ENCODE measurements at regions not wholly inside any gene's neighbourhood (a gene's known extent, or its start where the extent isn't known, plus 50 kb on each side); places are given as distances from the start of the nearest gene placed in this dataset.

DNA sequence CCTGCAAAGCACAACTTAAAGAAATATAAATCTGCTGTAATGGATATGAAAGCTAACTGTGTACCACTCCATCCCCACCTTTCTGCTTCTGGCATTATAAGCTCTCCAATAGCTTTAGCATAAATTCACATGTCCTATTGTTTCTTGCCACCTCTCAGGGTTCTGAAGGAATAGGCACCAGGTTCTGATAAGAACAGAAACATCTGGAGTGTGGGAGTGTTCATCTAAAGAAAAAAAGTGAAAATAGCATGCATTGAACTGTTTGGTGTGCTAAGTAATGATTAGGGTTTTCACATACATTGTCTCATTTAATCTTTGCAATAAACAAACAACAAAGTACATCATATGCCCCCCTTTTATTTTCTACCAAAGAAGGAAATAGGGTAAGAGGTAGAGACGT is 72.3 kb downstream of the FAM76B start:
- no peak for DNase-seq
- Mint-ChIP-seq H3K9me3 (no peaks in the 10 kb centered on the region), H3K4me1 (peaks cover 7 to 13% of the 10 kb centered on the region in 2 donors), H3K36me3 (no peaks in the 10 kb centered on the region), H3K27me3 (ENCODE audit: low read depth in 3 of 3) (peaks cover 0 to 3% (median 3%) of the 10 kb centered on the region in 3 donors), H3K27ac (no peak overlapping the region), H3K4me3 (no peak overlapping the region)

DNA sequence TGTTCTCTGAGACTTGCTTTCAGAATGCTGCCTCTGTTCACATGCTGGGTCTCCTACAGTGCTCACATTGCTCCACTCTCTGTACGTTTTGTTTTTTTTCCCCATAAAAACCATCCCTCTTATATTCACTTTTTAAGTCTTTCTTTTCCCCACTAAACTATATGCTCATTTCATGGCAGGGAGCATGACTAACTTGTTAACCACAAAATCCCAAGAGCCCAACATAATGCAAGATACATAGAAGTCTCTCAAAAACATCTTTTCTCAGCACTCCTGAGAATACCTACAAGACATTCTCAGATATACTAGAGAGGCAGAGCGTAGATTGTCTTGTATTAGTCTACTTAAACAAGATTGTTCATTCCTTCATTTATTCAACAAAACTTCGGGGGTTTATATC is 73.3 kb downstream of the FAM76B start:
- H3K4me3 Mint-ChIP-seq = no peak overlapping the region
- H3K27me3 Mint-ChIP-seq (ENCODE audit: low read depth in 3 of 3) = peaks cover 0 to 3% (median 3%) of the 10 kb centered on the region in 3 donors
- no peaks in the 10 kb centered on the region for H3K36me3 Mint-ChIP-seq
- no peaks in the 10 kb centered on the region for H3K9me3 Mint-ChIP-seq
- H3K27ac Mint-ChIP-seq = no peak overlapping the region
- peaks cover 7 to 13% of the 10 kb centered on the region in 2 donors for H3K4me1 Mint-ChIP-seq
- no peak for DNase-seq

DNA sequence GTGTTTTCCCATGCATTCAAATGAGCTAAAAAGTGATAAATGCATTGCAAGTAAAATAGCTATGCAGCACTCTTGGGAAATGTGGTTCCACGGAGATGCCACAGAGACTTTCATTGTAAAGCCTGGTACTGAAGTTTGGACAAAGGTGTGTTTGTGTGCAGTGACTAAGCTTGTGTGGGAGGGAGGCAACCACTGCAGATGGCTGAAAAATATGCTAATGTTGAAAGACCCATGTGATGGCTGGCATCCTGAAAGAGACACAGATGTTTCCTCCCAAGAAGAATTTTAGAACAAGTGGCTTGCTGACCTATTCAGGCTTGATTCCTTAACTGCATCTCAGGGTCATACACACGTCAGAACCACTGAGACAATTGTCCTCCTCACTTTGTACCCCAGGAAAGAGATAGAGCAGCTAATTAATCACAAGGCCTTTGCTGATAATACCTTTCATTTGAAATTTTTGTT is 73.8 kb downstream of the FAM76B start:
- Mint-ChIP-seq H3K4me3 (no peak overlapping the region), H3K4me1 (peaks cover 7 to 13% of the 10 kb centered on the region in 2 donors), H3K36me3 (no peaks in the 10 kb centered on the region), H3K27me3 (ENCODE audit: low read depth in 3 of 3) (peaks cover 0 to 3% (median 3%) of the 10 kb centered on the region in 3 donors), H3K9me3 (no peaks in the 10 kb centered on the region), H3K27ac (no peak overlapping the region)
- DNase-seq = no peak

DNA sequence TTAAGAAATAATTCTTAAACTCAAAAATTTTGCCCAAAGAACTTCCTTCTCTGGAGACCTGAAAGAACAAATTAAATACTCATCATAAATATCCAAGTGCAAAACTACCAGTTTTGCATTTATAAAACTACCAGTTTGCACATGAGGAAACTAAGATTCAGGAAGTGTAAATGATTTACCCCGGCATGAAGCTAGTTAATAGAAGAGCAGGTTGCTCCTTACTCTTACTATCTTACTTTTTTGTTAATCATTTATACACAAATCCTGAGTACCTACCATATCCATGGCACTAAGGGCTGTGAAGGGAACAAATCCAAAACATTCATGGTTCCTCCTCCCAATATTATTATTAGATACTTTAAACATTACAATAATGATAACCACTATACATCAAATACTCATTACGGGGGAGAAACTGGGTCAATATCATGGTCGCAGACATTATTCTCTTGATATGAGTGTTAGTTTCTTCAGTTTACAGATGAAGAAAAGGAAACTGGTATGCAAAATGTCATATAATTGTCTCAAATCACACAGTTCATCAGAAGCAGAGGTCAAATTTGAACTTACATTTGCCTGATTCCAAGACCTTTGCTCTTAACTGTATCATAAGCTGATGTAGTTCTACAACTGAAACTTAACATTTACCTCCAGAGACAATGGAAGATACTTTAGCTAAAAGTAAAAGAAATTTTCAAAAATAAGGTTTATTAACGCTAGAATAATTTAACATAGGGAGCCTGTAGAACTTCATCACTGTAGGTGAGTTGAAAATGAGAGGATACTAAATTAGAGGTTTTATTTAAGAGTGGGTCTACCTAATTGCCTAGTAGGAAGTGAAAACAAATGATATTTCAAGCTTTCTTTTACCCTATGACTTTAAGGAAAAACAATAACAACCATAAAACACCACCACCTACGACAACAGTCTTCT is 74.5 kb downstream of the FAM76B start:
- Mint-ChIP-seq H3K9me3 (no peaks in the 10 kb centered on the region), H3K27ac (no peak overlapping the region), H3K27me3 (ENCODE audit: low read depth in 3 of 3) (peaks cover 0 to 3% (median 3%) of the 10 kb centered on the region in 3 donors), H3K4me3 (no peak overlapping the region), H3K36me3 (no peaks in the 10 kb centered on the region), H3K4me1 (peaks cover 3 to 7% of the 10 kb centered on the region in 2 donors)
- no peak for DNase-seq

DNA sequence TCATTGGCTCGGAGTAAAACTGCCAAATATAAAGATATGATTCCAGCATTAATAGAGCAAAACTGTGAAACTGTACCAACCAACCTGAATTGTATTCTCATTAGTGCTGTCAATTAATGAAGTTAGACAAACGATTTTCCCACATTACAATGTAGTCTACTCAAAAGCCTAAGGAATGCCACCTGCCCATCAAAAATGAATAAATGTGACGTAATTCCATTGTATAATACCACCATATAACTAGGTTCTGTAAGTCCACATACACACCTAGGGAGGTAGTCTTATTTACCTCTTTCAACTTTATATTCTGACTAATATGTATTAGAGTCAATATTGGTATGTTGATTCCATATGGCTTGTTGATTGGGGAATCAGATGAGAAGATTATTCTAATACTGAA is 76.2 kb downstream of the FAM76B start:
- Mint-ChIP-seq H3K36me3 (no peaks in the 10 kb centered on the region), H3K4me3 (no peak overlapping the region), H3K4me1 (no peaks in the 10 kb centered on the region), H3K27ac (no peak overlapping the region), H3K9me3 (no peaks in the 10 kb centered on the region), H3K27me3 (ENCODE audit: low read depth in 3 of 3) (peaks cover 0 to 2% (median 2%) of the 10 kb centered on the region in 3 donors)
- no peak for DNase-seq

DNA sequence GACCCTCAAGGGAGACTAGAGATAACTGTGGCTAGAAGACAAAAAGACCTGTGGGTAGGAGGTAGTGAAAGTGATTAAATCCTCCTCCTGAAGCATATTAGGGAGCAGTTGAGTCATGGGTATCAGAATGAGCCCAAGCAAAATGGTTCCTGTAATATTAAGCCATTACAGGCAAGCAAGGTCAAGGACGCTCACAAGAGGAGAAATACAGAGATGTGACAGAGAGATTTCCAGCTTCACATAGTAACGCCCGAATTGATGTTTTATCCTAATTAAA is 77.7 kb downstream of the FAM76B start:
- Mint-ChIP-seq H3K36me3 (no peaks in the 10 kb centered on the region), H3K4me1 (no peaks in the 10 kb centered on the region), H3K4me3 (no peak overlapping the region), H3K9me3 (no peaks in the 10 kb centered on the region), H3K27me3 (ENCODE audit: low read depth in 3 of 3) (peaks cover 0 to 2% (median 0%) of the 10 kb centered on the region in 3 donors), H3K27ac (no peak overlapping the region)
- no peak for DNase-seq

DNA sequence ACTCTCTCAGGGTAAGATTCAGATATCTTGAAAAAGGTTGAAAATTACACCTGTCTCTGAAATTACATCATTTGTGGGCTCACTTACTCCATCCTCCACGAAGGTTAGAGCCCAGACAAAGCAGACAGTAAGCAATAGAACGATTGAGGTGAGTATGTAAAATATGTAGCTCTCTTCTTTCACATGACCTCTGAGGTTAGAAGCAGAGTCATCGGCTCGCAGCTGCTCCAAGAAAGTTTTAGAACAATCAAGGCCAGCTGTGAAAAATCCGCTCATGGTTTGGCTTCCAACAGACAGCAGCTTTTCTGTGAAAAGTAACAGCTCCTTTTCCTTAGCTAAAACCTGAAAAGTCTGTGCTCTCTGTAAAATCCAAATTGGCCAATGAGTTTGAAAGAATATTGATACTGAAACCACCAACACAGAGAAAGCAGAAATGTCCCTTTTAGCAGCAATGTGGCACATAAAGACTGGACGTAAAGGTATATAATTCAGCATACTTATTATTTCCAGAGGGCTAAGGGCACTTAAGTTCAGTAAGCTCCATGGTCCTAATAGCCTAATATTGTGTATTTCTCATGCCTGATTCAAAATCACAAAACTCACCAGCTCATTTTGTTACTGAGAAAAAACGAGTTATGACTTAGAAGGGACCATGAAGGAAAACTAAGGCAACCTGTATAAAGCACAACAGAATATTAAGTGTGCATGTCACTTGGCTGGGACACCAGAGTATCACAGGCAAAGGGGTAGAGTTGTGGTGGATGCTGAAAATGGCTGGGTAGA is 78.2 kb downstream of the FAM76B start:
- no peak for DNase-seq
- peaks cover 0 to 2% (median 0%) of the 10 kb centered on the region in 3 donors for H3K27me3 Mint-ChIP-seq (ENCODE audit: low read depth in 3 of 3)
- H3K4me1 Mint-ChIP-seq = no peaks in the 10 kb centered on the region
- H3K4me3 Mint-ChIP-seq = no peak overlapping the region
- no peak overlapping the region for H3K27ac Mint-ChIP-seq
- H3K9me3 Mint-ChIP-seq = no peaks in the 10 kb centered on the region
- H3K36me3 Mint-ChIP-seq = no peaks in the 10 kb centered on the region

DNA sequence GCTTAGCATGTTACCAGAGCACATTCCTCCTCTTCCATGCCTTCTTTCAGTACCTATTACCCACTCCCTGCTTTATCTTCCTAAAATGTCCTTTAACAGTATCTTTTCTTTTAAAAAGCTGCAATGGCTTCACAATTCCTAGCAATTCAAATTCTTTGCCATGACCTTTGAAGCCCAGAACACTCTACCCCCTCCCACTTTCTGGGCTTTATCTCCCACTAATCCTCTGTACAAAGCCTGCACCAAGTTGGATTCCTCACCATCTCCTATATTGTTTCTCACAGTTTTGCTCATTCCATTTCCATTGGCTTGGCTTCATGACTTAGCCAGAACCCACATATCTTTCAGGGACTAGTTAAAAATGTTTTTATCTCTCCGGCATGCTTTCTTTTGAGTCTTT is 80.9 kb downstream of the FAM76B start:
- no peaks in the 10 kb centered on the region for H3K9me3 Mint-ChIP-seq
- no peaks in the 10 kb centered on the region for H3K27me3 Mint-ChIP-seq (ENCODE audit: low read depth in 3 of 3)
- no peaks in the 10 kb centered on the region for H3K36me3 Mint-ChIP-seq
- H3K27ac Mint-ChIP-seq = no peak overlapping the region
- H3K4me3 Mint-ChIP-seq = no peak overlapping the region
- no peaks in the 10 kb centered on the region for H3K4me1 Mint-ChIP-seq
- DNase-seq = no peak

DNA sequence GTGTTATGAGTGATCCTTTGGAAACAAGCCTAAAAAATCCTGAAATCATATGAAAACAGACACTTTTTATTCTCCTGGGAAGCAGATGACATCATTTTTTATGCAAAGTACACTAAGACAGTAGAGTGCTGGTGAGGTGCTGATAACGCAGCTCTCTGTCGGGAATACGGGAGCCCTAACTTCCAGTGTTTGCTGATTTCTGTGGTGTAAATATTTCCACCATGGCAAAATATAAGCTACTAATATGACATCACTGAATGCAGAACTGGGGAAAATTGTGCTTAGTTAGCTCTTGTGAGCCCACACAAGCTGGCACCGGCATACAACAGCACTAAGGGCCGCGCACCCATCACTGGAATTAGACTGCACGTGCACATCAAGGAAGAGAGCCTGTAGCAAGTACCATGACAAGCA is 82.6 kb downstream of the FAM76B start:
- no peaks in the 10 kb centered on the region for H3K27me3 Mint-ChIP-seq (ENCODE audit: low read depth in 3 of 3)
- no peaks in the 10 kb centered on the region for H3K4me1 Mint-ChIP-seq

DNA sequence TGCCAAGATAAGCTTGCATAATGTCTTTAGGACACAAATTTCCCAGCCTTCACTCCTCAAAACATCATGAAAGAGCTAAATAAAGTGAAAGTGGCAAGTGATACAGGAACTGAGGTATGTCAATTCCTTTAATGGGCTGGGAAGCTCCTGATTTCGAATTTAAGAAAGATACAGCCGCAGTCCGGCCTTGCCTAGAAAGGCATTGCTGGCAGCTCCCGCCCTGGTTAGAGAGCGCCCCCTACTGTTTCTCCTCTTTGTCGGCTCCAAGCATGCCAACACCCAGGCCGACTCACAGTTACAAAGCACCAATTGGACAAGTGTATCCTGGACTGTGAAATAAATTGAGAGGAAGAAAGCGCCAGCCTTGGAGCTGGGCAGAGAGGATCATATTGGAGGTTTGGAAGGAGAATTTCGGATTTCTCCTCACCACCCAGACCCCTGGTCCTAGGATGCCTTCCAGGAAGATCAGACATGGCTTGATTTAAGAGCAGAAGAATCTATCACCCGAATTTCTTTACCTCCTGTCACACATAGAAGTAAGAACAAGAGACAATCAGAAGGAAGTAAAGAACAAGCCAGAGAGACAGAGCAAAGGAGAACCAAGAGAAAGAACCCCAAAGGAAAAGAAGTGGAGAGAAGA is 84.0 kb downstream of the FAM76B start:
- H3K4me3 Mint-ChIP-seq = no peak overlapping the region
- no peak overlapping the region for H3K27ac Mint-ChIP-seq
- H3K4me1 Mint-ChIP-seq = peaks cover 5 to 9% of the 10 kb centered on the region in 2 donors
- no peaks in the 10 kb centered on the region for H3K27me3 Mint-ChIP-seq (ENCODE audit: low read depth in 3 of 3)
- H3K9me3 Mint-ChIP-seq = no peaks in the 10 kb centered on the region
- peak; percentile 69 to 79 (median 74) for DNase-seq
- no peaks in the 10 kb centered on the region for H3K36me3 Mint-ChIP-seq

More for the DNA sequence above, 82.6 kb downstream of the FAM76B start:
- H3K4me3 Mint-ChIP-seq = no peak overlapping the region
- H3K27ac Mint-ChIP-seq = no peak overlapping the region
- H3K36me3 Mint-ChIP-seq = no peaks in the 10 kb centered on the region
- no peaks in the 10 kb centered on the region for H3K9me3 Mint-ChIP-seq
- DNase-seq = no peak

DNA sequence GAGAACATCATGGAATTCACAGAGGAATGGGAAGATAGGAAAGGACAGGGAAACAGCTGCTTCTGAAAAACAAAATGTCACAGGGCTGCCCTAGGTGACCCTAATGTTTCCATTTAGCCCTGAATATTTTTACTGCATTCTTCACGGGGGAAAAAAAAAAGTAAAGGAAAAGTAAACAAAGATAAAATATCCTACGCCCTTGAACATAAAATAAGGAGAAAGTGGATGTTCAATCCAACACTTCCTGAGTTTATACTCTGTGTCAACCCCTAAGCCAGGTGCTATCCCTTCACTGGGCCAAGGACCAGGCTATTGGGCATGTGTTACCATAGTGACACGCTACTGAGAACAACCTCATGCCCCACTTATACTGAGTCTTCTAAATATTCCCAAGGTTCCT is 84.7 kb downstream of the FAM76B start:
- Mint-ChIP-seq H3K9me3 (no peaks in the 10 kb centered on the region), H3K36me3 (no peaks in the 10 kb centered on the region), H3K4me1 (peaks cover 12 to 16% of the 10 kb centered on the region in 2 donors), H3K4me3 (no peak overlapping the region), H3K27me3 (ENCODE audit: low read depth in 3 of 3) (no peaks in the 10 kb centered on the region), H3K27ac (no peak overlapping the region)
- no peak for DNase-seq

DNA sequence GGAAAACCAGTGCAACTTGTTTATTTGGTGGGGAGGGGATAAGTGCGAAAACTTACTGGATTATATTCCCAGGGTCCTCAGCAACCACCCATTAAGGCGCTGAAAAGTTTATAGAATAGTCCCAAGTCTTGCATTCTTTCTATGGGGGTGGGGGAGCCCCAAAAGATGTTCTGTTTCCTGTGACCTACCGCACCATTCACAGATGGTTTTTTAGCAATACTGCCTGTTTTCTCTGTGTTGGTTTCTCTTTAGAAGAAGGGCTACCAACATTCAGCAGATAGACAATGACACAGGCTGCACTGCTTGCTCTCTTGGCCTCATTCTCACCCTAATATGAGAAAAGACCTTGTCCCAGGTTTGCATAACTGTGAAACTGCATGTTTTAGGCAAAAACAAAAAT is 86.5 kb downstream of the FAM76B start:
- Mint-ChIP-seq H3K4me3 (peak overlapping the region in 2 of 5 donors; percentile 43 to 64), H3K27me3 (ENCODE audit: low read depth in 3 of 3) (no peaks in the 10 kb centered on the region), H3K4me1 (peaks cover 26 to 33% of the 10 kb centered on the region in 2 donors), H3K36me3 (no peaks in the 10 kb centered on the region), H3K27ac (peak overlapping the region in 2 of 6 donors; percentile 42 to 89), H3K9me3 (no peaks in the 10 kb centered on the region)
- peak in 2 of 3 donors; percentile 18 to 28 for DNase-seq

DNA sequence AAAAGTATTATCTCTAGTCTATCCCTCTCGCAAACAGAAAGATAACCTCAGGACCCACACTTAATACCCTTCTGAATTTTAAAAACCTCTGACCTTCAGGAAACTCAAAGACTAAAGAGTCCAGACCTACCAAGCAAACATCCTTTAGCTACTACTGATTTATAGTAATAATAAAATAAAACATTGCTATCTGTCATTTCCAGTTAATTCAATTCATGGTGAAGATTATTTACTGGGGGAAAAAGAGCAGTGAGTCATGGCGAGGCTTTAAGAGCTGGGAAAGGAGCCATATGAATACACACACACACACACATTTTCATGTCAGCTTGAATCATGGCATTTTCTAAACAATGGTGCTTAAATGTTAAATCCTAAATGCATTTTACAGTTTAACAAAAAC is 87.1 kb downstream of the FAM76B start:
- Mint-ChIP-seq H3K9me3 (no peaks in the 10 kb centered on the region), H3K27ac (peak overlapping the region in 2 of 6 donors; percentile 42 to 89), H3K4me3 (peak overlapping the region in 2 of 5 donors; percentile 13 to 33), H3K4me1 (peaks cover 26 to 33% of the 10 kb centered on the region in 2 donors), H3K27me3 (ENCODE audit: low read depth in 3 of 3) (no peaks in the 10 kb centered on the region), H3K36me3 (no peaks in the 10 kb centered on the region)
- no peak for DNase-seq

DNA sequence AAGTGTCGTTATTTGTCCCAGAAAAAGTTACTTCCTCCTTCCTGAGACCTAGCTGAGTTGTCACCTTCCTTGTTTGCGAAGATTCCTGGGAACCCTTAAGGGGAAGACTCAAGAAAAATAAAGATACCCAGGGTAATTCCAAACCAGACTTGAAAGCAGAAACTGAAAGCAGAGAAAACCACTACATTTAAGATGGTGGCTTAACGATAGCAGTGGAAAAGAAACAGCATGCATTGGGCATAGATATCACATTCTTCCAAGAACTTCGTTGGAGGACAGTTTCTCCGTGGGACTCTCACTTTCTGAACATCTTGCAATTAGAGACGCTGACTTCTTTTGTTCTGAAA is 89.1 kb downstream of the FAM76B start:
- Mint-ChIP-seq H3K36me3 (no peaks in the 10 kb centered on the region), H3K9me3 (no peaks in the 10 kb centered on the region), H3K27me3 (ENCODE audit: low read depth in 3 of 3) (no peaks in the 10 kb centered on the region), H3K4me3 (peak overlapping the region; percentile 64 to 83 (median 69)), H3K4me1 (peaks cover 26 to 33% of the 10 kb centered on the region in 2 donors), H3K27ac (peak overlapping the region; percentile 71 to 91 (median 84))
- DNase-seq = peak in 2 of 3 donors; percentile 10 to 22
